IPS-20b (cell line): ENCODE measurements at regions not wholly inside any gene's neighbourhood (a gene's known extent, or its start where the extent isn't known, plus 50 kb on each side); places are given as distances from the start of the nearest gene placed in this dataset.

ENCODE experiments used
- H3K27ac ChIP-seq: one replicate; pipeline ENCODE4 v1.5.1; 2013; ENCODE audit warnings: low read length
- H3K27me3 ChIP-seq: 2 replicates; pipeline ENCODE4 v1.6.1; 2013; ENCODE audit warnings: mild to moderate bottlenecking, low read length, inconsistent platforms; ENCODE audit not compliant: insufficient read depth
- H3K36me3 ChIP-seq: 2 replicates; pipeline ENCODE4 v1.6.1; 2013; ENCODE audit warnings: low read depth, mild to moderate bottlenecking, inconsistent platforms, low read length, moderate library complexity; ENCODE audit not compliant: insufficient read depth
- H3K4me1 ChIP-seq: 2 replicates; pipeline ENCODE4 v1.6.1; 2013; ENCODE audit warnings: mild to moderate bottlenecking, control low read depth, inconsistent platforms, low read length, moderate library complexity; ENCODE audit not compliant: insufficient read depth
- H3K4me3 ChIP-seq: 2 replicates; pipeline ENCODE4 v1.5.1; 2013; ENCODE audit warnings: mild to moderate bottlenecking, low read length, inconsistent platforms
- H3K9ac ChIP-seq: 2 replicates; pipeline ENCODE4 v1.6.1; 2013; ENCODE audit warnings: low read depth, mild to moderate bottlenecking, inconsistent platforms, low read length, moderate library complexity
- H3K9me3 ChIP-seq: 2 replicates; pipeline ENCODE4 v1.6.1; 2013; ENCODE audit warnings: mild to moderate bottlenecking, low read depth, low read length, inconsistent platforms; ENCODE audit not compliant: insufficient read depth

DNA sequence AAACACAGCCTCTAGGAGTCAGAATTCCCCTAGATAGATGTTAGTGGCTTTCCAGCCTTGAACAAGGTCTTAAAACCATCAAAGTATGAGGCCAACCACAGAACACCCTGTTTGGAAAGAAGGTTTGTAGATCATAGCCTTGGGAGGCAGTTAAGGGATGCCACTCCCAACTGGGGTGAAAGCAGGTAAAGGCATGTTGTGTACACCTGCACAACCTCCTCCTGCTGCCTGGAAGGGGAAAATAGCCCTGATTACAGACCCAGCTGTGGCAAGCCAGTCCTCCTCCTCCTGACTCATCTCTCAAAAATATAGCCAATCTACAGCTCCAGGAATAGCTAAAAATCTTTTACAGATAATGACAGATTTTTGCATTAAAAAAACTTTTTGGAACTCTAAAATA lies 108.1 kb downstream of the RBM43 start:
- no peak overlapping the region for H3K4me3 ChIP-seq
- no peak overlapping the region for H3K9ac ChIP-seq
- H3K9me3 ChIP-seq: no peaks in the 10 kb centered on the region
- H3K27ac ChIP-seq: no peak overlapping the region
- no peaks in the 10 kb centered on the region for H3K4me1 ChIP-seq
- H3K27me3 ChIP-seq: no peaks in the 10 kb centered on the region
- H3K36me3 ChIP-seq: no peaks in the 10 kb centered on the region

DNA sequence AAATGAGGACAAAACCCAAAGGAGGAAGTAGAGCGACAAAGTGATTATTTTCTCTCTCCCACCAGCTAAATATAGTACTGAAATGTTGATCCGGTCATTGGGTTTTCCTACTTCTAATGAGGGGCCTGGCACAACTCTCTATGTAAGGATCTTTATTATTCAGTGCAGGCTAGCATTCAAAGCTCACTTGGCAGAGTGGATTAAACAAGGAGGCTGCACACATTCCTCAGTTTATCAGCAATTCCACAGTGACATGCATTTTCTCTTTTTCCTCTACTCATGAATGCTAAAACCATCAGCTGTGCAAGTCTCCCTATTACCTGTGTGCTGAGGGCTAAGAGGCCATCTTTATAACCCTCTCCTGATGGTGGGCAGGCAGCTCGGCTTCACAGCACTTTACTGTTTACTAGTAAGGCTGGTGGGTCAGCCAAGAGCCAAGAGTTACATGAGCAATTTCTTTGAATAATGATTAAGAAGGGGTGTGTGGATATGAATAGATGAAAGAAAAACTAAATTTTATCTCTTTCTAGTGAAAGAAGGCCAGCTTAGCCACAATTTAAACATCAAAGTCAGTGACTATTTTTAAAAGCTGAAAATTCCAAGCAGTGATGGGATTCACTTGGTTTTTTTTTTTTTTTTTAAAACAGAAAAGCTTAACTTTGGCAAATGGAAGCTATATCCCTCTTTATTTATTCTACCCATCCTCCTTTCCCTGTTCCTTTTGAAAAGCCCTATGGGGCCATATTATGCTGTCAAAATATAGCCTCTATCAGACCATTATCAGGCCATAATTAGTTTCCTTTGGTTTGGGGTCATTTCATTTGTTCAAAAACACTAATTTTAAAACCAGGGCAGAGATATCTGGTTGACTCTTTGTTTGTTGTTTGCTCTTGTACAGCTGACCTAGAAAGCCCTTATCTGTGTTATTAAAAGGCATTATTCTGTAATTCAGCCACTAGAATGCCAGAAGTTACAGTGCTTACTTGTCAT lies 111.0 kb downstream of the RBM43 start:
- Histone ChIP-seq H3K4me3 (no peak overlapping the region), H3K27me3 (no peaks in the 10 kb centered on the region), H3K27ac (no peak overlapping the region), H3K9me3 (no peaks in the 10 kb centered on the region), H3K36me3 (no peaks in the 10 kb centered on the region), H3K4me1 (0 out of 2 replicates have a peak, but pooled peaks cover 3% of the 10 kb centered on the region), H3K9ac (no peak overlapping the region)

- Histone ChIP-seq H3K9ac (no peak overlapping the region), H3K27me3 (no peaks in the 10 kb centered on the region), H3K4me1 (no peaks in the 10 kb centered on the region), H3K9me3 (no peaks in the 10 kb centered on the region), H3K36me3 (no peaks in the 10 kb centered on the region), H3K4me3 (no peak overlapping the region), H3K27ac (no peak overlapping the region)
Observed at GRCh38 chr2:151138507-151138906, 123.2 kb downstream of the RBM43 start.

DNA sequence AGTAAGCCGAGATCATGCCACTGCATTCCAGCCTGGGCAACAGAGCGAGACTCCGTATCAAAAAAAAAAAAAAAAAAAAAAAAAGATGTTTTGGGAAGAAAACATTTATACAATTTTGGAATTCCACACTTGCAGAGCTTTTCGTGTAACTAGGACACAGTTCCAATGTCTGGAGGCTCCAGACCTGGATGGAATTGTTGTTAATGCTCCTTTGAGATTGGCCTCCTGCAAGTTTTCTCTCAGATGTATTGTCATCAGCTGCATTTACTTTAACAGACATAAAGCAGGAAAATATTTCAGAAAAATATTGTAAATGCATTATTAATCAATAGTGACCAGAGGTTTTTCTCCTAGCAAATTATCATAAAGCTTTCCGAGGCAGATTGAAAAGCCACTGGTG lies 124.1 kb downstream of the RBM43 start:
- Histone ChIP-seq H3K36me3 (no peaks in the 10 kb centered on the region), H3K27ac (no peak overlapping the region)

DNA sequence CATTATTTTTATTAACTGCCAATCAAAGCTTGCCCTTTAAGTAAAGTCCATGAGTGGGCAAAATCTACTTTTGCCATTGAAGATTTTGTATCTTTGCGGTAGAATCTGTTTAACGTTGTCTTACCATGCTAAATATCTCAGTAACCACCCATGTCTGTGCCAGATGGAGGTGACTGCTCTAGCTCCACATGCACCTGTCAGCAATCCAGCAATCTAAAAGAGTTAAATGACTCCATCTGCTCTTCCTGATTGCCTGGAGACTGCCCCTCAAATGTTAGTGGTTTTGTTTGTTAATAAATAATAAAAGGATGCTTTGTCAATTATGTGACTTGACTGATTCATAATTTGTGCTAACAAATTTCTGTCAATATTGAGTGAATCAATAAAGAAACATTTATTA lies 141.7 kb downstream of the RBM43 start:
- Histone ChIP-seq H3K4me1 (no peaks in the 10 kb centered on the region), H3K9me3 (peaks cover 22% of the 10 kb centered on the region; the same call in 1 of the 2 replicates), H3K36me3 (0 out of 2 replicates have a peak, but pooled peaks cover 6% of the 10 kb centered on the region), H3K27me3 (no peaks in the 10 kb centered on the region), H3K4me3 (no peak overlapping the region), H3K9ac (no peak overlapping the region), H3K27ac (no peak overlapping the region)

More for the DNA sequence above, 124.1 kb downstream of the RBM43 start:
- Histone ChIP-seq H3K9me3 (no peaks in the 10 kb centered on the region), H3K9ac (no peak overlapping the region), H3K27me3 (no peaks in the 10 kb centered on the region), H3K4me3 (no peak overlapping the region), H3K4me1 (no peaks in the 10 kb centered on the region)

- H3K9ac ChIP-seq: no peak overlapping the region
- no peaks in the 10 kb centered on the region for H3K4me1 ChIP-seq
- H3K9me3 ChIP-seq: peaks cover 22% of the 10 kb centered on the region
- no peak overlapping the region for H3K4me3 ChIP-seq
- no peaks in the 10 kb centered on the region for H3K27me3 ChIP-seq
- 0 out of 2 replicates have a peak, but pooled peaks cover 6% of the 10 kb centered on the region for H3K36me3 ChIP-seq
- no peak overlapping the region for H3K27ac ChIP-seq
Observed at GRCh38 chr2:151119374-151119773, 142.3 kb downstream of the RBM43 start.

GRCh38 chr2:151118269-151118668 lies 143.4 kb downstream of the RBM43 start:
- Histone ChIP-seq H3K36me3 (0 out of 2 replicates have a peak, but pooled peaks cover 6% of the 10 kb centered on the region), H3K4me3 (no peak overlapping the region), H3K9me3 (peaks cover 22% of the 10 kb centered on the region), H3K27me3 (no peaks in the 10 kb centered on the region), H3K27ac (no peak overlapping the region), H3K9ac (no peak overlapping the region), H3K4me1 (peaks cover 2% of the 10 kb centered on the region; the same call in 1 of the 2 replicates)

DNA sequence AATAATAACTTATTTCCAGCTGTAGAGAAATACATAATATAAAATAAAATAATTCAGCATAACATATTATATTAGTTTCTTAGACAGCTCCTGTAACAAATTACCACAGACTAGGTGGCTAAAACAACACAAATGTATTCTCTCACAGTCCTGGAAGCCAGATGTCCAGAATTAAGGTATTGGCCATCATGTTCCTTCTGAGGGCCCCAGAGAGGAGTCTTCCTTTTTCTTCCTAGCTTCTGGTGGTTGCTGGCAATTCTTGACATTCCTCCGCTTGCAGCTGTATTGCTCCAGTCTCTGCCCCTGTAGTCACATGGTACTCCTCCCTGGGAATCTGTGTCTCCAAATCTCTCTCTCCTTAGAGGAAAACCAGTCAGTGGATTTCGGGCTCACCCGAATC lies 146.8 kb downstream of the RBM43 start:
- H3K9me3 ChIP-seq: peaks cover 22% of the 10 kb centered on the region
- no peak overlapping the region for H3K27ac ChIP-seq
- H3K27me3 ChIP-seq: no peaks in the 10 kb centered on the region
- 0 out of 2 replicates have a peak, but pooled peaks cover 6% of the 10 kb centered on the region for H3K36me3 ChIP-seq
- H3K4me3 ChIP-seq: no peak overlapping the region
- H3K4me1 ChIP-seq: peaks cover 6% of the 10 kb centered on the region; the same call in 1 of the 2 replicates
- H3K9ac ChIP-seq: no peak overlapping the region

DNA sequence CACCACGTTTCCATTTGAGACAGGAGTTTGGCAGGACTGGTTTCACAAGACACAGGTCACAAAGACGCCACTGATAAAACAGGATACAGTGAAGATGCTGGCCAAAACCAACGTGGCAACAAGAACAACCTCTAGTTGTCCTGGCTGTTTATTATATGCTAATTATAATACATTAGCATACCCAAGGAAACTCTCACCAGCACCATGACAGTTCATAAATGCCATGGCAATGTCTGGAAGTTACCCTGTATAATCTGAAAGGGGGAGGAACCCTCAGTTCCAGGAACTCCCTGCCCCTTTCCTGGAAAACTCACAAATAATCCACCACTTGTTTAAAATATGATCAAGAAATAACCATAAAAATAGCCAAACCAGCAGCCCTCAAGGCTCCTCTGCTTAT lies 148.3 kb downstream of the RBM43 start:
- no peaks in the 10 kb centered on the region for H3K27me3 ChIP-seq
- no peak overlapping the region for H3K4me3 ChIP-seq
- H3K27ac ChIP-seq: no peak overlapping the region
- peaks cover 6% of the 10 kb centered on the region; the same call in 1 of the 2 replicates for H3K4me1 ChIP-seq
- no peak overlapping the region for H3K9ac ChIP-seq
- peaks cover 15% of the 10 kb centered on the region for H3K9me3 ChIP-seq
- H3K36me3 ChIP-seq: 0 out of 2 replicates have a peak, but pooled peaks cover 6% of the 10 kb centered on the region

DNA sequence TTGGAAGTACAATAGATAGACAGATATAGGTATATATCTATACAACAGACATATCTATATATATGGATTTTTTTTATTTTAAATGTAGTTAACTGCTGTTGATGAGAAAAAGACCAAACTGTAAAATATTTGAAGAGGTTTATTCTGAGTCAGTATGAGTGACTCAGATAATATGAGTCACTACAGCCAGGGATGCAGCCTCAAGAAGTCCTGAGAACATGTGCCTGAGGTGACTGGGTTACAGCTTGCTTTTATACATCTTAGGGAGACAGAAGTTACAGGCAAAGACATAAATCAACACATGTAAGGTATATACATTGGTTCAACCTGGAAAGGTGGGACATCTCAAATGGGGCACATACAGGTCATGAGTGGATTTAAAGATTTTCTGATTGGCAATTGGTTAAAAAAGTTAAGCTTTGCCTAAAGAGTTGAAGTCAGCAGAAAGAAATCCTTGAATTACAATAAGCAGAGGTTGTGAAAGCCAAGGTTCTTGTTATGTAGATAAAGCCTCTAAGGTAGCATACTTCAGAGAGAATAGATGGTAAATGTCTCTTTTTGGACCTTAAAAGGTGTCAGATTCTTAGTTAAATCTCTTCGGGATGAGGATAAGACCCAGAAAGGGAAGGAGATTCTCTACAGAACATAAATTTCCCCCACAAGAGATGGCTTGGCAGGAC lies 149.9 kb downstream of the RBM43 start:
- Histone ChIP-seq H3K9me3 (no peaks in the 10 kb centered on the region; the same call in 1 of the 2 replicates), H3K4me3 (peak overlapping the region; percentile 14; the same call in 1 of the 2 replicates), H3K27me3 (no peaks in the 10 kb centered on the region), H3K36me3 (no peaks in the 10 kb centered on the region), H3K4me1 (peaks cover 6% of the 10 kb centered on the region; the same call in 1 of the 2 replicates), H3K27ac (peak overlapping the region; percentile 22), H3K9ac (peak overlapping the region; percentile 22; the same call in 1 of the 2 replicates)

DNA sequence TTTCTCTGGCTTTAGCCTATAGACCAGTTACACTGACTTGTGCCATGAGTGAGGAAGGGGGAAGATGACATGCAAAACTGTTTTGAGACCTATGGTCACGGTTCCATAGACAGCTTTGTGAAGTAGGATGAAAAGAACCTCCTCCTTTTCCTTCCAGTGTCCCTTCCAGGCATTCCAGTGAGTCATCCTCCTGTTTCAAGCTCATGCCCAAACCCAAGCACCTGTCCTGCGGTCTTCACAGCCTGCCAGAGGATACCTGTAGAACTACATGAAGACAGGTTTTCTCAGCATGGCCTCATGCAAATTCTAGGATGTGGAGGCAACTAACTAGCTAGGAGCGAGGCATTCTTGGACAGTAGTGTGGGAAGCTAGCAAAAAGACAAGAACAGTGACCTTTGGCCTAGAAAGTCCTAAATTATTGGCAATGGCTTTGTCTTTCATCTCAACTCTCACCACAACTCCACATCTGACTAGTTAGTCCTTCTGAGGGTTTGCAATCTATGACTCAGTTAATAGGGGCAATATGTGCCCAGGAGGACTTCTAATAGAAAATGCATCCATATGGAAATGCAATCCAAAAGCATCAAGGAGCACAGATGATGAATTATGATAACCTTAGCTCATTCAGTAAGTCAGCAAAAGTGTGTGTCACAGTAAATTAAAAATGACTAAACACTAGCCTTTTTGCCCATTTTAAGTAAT lies 154.7 kb downstream of the RBM43 start:
- H3K27me3 ChIP-seq: no peaks in the 10 kb centered on the region
- no peak overlapping the region for H3K9ac ChIP-seq
- H3K9me3 ChIP-seq: no peaks in the 10 kb centered on the region
- H3K27ac ChIP-seq: no peak overlapping the region
- H3K4me1 ChIP-seq: no peaks in the 10 kb centered on the region
- H3K36me3 ChIP-seq: no peaks in the 10 kb centered on the region
- H3K4me3 ChIP-seq: no peak overlapping the region
